HUES48 (cell line): ENCODE measurements at regions not wholly inside any gene's neighbourhood (a gene's known extent, or its start where the extent isn't known, plus 50 kb on each side); places are given as distances from the start of the nearest gene placed in this dataset.

Experiments
- H3K27ac ChIP-seq: one replicate; pipeline ENCODE4 v1.7.0; 2013; ENCODE audit warnings: low read depth, low read length, inconsistent platforms
- H3K27me3 ChIP-seq: 2 replicates; pipeline ENCODE4 v1.6.1; 2013; ENCODE audit warnings: mild to moderate bottlenecking, low read length; ENCODE audit not compliant: control insufficient read depth, insufficient read depth
- H3K36me3 ChIP-seq: 2 replicates; pipeline ENCODE4 v1.6.1; 2013; ENCODE audit warnings: low read length; ENCODE audit not compliant: control insufficient read depth, insufficient read depth
- H3K4me1 ChIP-seq: 2 replicates; pipeline ENCODE4 v1.6.1; 2013; ENCODE audit warnings: mild to moderate bottlenecking, low read length; ENCODE audit not compliant: control insufficient read depth, insufficient read depth
- H3K4me3 ChIP-seq: 2 replicates; pipeline ENCODE4 v1.5.1; 2013; ENCODE audit warnings: mild to moderate bottlenecking, low read depth, low read length
- H3K9ac ChIP-seq: 2 replicates; pipeline ENCODE4 v1.6.1; 2013; ENCODE audit warnings: mild to moderate bottlenecking, low read depth, low read length, moderate library complexity
- H3K9me3 ChIP-seq: 2 replicates; pipeline ENCODE4 v1.6.1; 2013; ENCODE audit warnings: low read length; ENCODE audit not compliant: control insufficient read depth, insufficient read depth

- Histone ChIP-seq H3K9ac (no peak overlapping the region), H3K4me1 (no peaks in the 10 kb centered on the region), H3K27me3 (no peaks in the 10 kb centered on the region), H3K27ac (no peak overlapping the region), H3K4me3 (no peak overlapping the region), H3K9me3 (no peaks in the 10 kb centered on the region), H3K36me3 (no peaks in the 10 kb centered on the region)
Measured at GRCh38 chr15:81506936-81507335, 132.9 kb upstream of the TMC3 start.

DNA sequence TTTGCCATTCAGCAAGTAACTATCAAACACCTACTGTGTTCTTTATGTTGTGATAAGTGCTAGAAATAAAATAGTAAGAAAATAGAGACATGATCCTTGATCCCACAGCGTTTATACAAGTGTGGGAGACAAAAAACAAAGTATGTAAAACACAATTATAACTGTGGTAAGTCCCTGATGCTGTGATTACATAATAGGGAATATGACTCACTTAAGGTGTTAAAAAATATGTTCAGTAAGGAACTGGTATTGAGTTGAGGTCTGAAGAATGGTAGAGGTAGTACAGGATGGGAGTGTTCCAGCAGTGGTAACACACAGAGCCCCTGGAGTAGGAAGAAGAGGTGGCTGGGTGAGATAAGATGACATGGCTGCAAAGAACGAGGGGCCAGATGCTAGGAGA lies 132.1 kb upstream of the TMC3 start:
- no peaks in the 10 kb centered on the region for H3K9me3 ChIP-seq
- H3K27ac ChIP-seq: no peak overlapping the region
- no peaks in the 10 kb centered on the region for H3K4me1 ChIP-seq
- H3K27me3 ChIP-seq: no peaks in the 10 kb centered on the region
- no peak overlapping the region for H3K4me3 ChIP-seq
- no peak overlapping the region for H3K9ac ChIP-seq
- no peaks in the 10 kb centered on the region for H3K36me3 ChIP-seq

GRCh38 chr15:81504170-81504905 lies 130.3 kb upstream of the TMC3 start:
- H3K27ac ChIP-seq: no peak overlapping the region
- no peaks in the 10 kb centered on the region for H3K36me3 ChIP-seq
- no peaks in the 10 kb centered on the region for H3K27me3 ChIP-seq
- H3K4me1 ChIP-seq: no peaks in the 10 kb centered on the region
- no peaks in the 10 kb centered on the region for H3K9me3 ChIP-seq
- H3K4me3 ChIP-seq: no peak overlapping the region
- H3K9ac ChIP-seq: no peak overlapping the region

- Histone ChIP-seq H3K4me3 (no peak overlapping the region), H3K27me3 (no peaks in the 10 kb centered on the region), H3K9me3 (no peaks in the 10 kb centered on the region)
Measured at GRCh38 chr15:81502439-81502838, 128.4 kb upstream of the TMC3 start.

DNA sequence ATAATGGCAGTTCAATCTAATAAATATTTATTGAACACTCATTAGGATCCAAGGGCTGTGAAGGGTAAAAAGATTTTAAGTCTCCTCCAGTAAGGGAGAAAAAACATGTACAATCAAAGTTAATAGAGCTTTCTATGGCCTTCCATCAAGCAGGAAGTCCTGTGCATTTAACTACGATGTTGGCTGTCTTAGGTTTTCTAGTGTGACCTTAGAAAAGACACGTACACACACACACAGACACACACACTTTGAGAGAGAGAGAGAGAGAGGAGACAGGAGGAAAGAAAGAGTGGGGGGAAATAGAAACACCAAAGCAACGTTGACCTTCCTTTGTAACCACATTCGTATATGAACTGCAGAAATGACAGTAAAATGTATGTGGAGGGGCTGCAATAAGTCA lies 126.1 kb upstream of the TMC3 start:
- Histone ChIP-seq H3K27ac (no peak overlapping the region), H3K9me3 (no peaks in the 10 kb centered on the region), H3K4me1 (no peaks in the 10 kb centered on the region), H3K4me3 (no peak overlapping the region), H3K27me3 (no peaks in the 10 kb centered on the region), H3K36me3 (no peaks in the 10 kb centered on the region), H3K9ac (no peak overlapping the region)

More at GRCh38 chr15:81502439-81502838, 128.4 kb upstream of the TMC3 start:
- no peaks in the 10 kb centered on the region for H3K36me3 ChIP-seq
- no peak overlapping the region for H3K27ac ChIP-seq
- H3K4me1 ChIP-seq: no peaks in the 10 kb centered on the region
- no peak overlapping the region for H3K9ac ChIP-seq

DNA sequence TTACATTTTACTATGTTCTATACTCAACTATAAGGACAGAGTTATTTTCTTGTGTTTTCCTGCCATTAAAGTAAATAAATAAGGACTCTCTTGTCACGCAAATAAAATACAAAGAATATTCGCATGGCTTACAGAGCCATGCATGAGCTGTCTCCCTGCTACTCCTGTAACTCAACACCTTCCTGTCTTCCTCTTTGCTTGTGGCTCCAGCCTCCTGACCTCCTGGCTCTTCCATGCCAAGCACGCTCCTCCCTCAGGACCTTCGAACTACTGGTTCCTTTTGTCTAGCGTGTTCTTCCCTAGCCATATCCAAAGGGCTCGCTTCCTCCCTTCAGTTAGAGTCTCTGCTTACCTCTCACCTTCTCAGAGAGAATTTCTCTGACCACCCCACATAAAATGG lies 124.3 kb upstream of the TMC3 start:
- no peak overlapping the region for H3K27ac ChIP-seq
- H3K9ac ChIP-seq: no peak overlapping the region
- H3K36me3 ChIP-seq: no peaks in the 10 kb centered on the region
- no peaks in the 10 kb centered on the region for H3K27me3 ChIP-seq
- no peaks in the 10 kb centered on the region for H3K4me1 ChIP-seq
- no peaks in the 10 kb centered on the region for H3K9me3 ChIP-seq
- no peak overlapping the region for H3K4me3 ChIP-seq

DNA sequence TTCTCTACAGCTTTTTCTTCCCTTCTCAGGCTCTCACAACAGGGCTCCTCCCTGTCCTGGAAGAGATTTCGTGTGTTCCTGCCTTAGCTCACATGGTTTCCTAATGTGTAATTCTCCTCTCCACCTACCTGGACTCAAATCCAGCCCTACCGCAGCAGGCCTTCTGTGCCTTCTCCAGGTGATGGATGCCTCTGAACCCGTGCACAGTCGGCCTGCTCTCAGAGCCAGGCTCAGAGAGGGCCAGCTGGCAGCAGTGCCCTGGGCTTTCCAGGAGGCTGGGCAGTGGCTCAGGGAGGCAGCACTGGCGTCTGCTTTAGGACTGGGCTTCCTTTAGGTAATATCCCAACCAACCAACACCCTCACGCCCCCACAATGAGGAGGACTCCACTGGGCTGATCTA lies 123.2 kb upstream of the TMC3 start:
- Histone ChIP-seq H3K4me1 (no peaks in the 10 kb centered on the region), H3K4me3 (no peak overlapping the region), H3K27ac (no peak overlapping the region), H3K9me3 (no peaks in the 10 kb centered on the region), H3K27me3 (no peaks in the 10 kb centered on the region), H3K36me3 (no peaks in the 10 kb centered on the region), H3K9ac (no peak overlapping the region)

GRCh38 chr15:81495780-81496467 lies 121.9 kb upstream of the TMC3 start:
- H3K4me1 ChIP-seq: no peaks in the 10 kb centered on the region

DNA sequence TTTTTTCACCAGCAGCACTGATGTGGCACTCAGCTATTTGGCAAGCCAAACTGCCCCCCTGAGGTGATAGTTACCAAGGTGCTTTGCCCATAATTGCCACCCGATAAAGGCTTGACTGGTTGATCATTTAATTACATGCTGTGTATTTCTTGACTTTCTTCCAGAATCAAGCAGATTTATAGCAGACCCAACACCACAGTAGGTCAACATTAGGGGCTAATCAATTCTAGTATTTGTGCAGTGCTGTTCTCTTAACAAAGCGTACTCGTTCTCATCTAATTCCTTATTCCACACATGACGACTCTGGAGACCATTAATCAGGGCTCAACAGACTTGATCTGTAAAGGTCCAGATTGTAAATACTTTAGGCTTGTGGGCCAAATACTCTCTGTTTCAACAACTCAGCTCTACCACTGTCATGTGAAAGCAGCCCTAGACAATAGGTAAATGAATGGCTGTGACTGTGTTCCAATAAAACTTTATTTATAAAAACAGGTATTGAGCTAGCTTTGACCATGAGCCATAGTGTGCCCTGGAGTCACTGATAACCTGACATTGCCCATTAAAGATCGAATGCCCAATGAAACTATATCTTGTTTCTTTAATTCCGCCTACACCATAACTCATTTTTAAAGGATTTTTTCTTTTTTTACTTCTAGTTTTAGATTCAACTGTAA lies 119.1 kb upstream of the TMC3 start:
- Histone ChIP-seq H3K4me1 (no peaks in the 10 kb centered on the region), H3K27ac (no peak overlapping the region), H3K36me3 (no peaks in the 10 kb centered on the region), H3K9ac (no peak overlapping the region), H3K27me3 (no peaks in the 10 kb centered on the region), H3K9me3 (no peaks in the 10 kb centered on the region), H3K4me3 (no peak overlapping the region)

More at GRCh38 chr15:81495780-81496467, 121.9 kb upstream of the TMC3 start:
- no peak overlapping the region for H3K9ac ChIP-seq
- H3K9me3 ChIP-seq: no peaks in the 10 kb centered on the region
- H3K4me3 ChIP-seq: no peak overlapping the region
- H3K36me3 ChIP-seq: no peaks in the 10 kb centered on the region
- no peak overlapping the region for H3K27ac ChIP-seq
- H3K27me3 ChIP-seq: no peaks in the 10 kb centered on the region

DNA sequence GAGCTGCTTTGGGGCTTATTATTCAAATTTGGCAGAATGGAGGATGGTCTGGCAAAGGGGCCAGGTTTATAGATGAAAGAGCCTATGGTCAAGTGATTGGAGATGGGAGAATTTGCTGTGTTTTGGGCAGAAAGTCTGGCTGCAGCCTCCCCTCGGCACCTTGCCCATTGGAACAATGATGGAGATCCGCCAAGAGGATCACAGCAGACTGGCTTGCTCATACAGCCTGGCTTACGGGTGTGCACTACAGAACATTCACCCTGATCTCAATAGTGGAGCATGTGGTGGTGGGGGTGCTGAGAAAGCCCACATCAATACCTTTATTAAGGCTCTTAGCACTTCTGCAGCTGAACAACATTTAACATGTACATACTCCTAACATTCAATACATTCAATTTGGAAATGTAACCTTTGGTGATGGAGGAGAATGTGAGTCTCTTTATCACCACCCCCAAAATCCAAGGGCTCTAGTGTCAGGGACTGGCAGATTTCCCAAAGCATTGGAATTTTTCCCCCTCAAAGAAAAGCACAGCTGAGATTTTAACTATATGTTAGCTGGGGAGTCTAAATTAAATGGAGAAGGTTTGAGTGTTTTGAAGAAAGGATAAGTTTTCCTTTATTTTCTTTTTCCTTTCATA lies 118.4 kb upstream of the TMC3 start:
- no peaks in the 10 kb centered on the region for H3K4me1 ChIP-seq
- no peak overlapping the region for H3K27ac ChIP-seq
- no peaks in the 10 kb centered on the region for H3K9me3 ChIP-seq
- no peak overlapping the region for H3K4me3 ChIP-seq
- H3K9ac ChIP-seq: no peak overlapping the region
- no peaks in the 10 kb centered on the region for H3K36me3 ChIP-seq
- no peaks in the 10 kb centered on the region for H3K27me3 ChIP-seq
